Esophagus squamous epithelium (tissue), 4 donors: ENCODE measurements at regions not wholly inside any gene's neighbourhood (a gene's known extent, or its start where the extent isn't known, plus 50 kb on each side); places are given as distances from the start of the nearest gene placed in this dataset.

Experiments
- POLR2A ChIP-seq, 4 donors: fragments of 450-650 bp; IDR thresholded peaks; one replicate each; pipeline ENCODE4 v1.6.1; 2017; ENCODE audit warnings: antibody characterized with exemption in 4 of 4, mild to moderate bottlenecking in 4 of 4, moderate library complexity in 3 of 4
- TF ChIP-seq, protein P1 (sequence below), 6 experiments: fragments of 450-650 bp in 4 of 6; fragments of 200-600 bp in 2 of 6; sonication (generic) in 2 of 6; IDR thresholded peaks; one replicate each; pipeline ENCODE4 v1.5.1; 2016 to 2019; ENCODE audit warnings: antibody characterized with exemption in 6 of 6, mild to moderate bottlenecking in 4 of 6, moderate library complexity in 4 of 6

DNA sequence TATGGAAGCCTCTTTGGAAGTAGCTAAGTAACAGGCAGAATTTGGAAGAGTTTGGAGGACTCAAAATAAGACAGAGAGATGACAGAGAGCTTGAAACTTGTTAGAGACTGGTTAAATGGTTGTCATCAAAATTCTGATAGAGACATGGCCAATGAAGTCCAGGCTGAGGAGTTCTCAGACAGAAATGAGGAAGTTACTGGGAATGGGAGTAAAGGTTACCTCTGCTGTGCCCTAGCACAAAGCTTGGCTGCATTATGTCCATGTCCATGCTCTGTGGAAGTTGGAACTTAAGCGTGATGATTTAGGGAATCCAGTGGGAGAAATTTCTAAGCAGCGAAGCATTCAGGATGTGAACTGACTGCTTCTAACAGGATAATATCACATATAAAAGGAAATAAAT is 146.2 kb upstream of the NDST4 start:
- TF ChIP-seq, protein P1, sequence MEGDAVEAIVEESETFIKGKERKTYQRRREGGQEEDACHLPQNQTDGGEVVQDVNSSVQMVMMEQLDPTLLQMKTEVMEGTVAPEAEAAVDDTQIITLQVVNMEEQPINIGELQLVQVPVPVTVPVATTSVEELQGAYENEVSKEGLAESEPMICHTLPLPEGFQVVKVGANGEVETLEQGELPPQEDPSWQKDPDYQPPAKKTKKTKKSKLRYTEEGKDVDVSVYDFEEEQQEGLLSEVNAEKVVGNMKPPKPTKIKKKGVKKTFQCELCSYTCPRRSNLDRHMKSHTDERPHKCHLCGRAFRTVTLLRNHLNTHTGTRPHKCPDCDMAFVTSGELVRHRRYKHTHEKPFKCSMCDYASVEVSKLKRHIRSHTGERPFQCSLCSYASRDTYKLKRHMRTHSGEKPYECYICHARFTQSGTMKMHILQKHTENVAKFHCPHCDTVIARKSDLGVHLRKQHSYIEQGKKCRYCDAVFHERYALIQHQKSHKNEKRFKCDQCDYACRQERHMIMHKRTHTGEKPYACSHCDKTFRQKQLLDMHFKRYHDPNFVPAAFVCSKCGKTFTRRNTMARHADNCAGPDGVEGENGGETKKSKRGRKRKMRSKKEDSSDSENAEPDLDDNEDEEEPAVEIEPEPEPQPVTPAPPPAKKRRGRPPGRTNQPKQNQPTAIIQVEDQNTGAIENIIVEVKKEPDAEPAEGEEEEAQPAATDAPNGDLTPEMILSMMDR (IDR thresholded peaks at IDR 0.05), result no peak
- TF ChIP-seq POLR2A (IDR thresholded peaks at IDR 0.05), result no peak
